KOPT-K1 (cell line): ENCODE measurements at regions not wholly inside any gene's neighbourhood (a gene's known extent, or its start where the extent isn't known, plus 50 kb on each side); places are given as distances from the start of the nearest gene placed in this dataset.
"Not testable (repeated sequence)": the region's sequence is repeated elsewhere in the genome, so short reads cannot be mapped to it uniquely, and the experiment has no call there.

Source experiments
- H3K27ac ChIP-seq: fragments of 200-600 bp; sonication (generic); 2 replicates; pipeline ENCODE4 v1.5.1; 2016; ENCODE audit warnings: antibody characterized with exemption, mild to moderate bottlenecking, low read depth, low read length; ENCODE audit not compliant: poor library complexity, severe bottlenecking
- H3K36me3 ChIP-seq: fragments of 200-600 bp; sonication (generic); 2 replicates; pipeline ENCODE4 v1.5.1; 2017; ENCODE audit warnings: antibody characterized with exemption, mild to moderate bottlenecking, low read length, moderate library complexity; ENCODE audit not compliant: insufficient read depth
- H3K9me3 ChIP-seq: fragments of 200-600 bp; sonication (generic); 2 replicates; pipeline ENCODE4 v1.5.1; 2017; ENCODE audit warnings: antibody characterized with exemption, low read length, mild to moderate bottlenecking; ENCODE audit not compliant: insufficient read depth, poor library complexity, severe bottlenecking

- H3K27ac ChIP-seq: no peak overlapping the region
- no peaks in the 10 kb centered on the region for H3K9me3 ChIP-seq
- no peaks in the 10 kb centered on the region for H3K36me3 ChIP-seq
These were observed 434.1 kb upstream of the MMS22L start for GRCh38 chr6:97717086-97717485.

- Histone ChIP-seq H3K27ac (no peak overlapping the region), H3K9me3 (no peaks in the 10 kb centered on the region), H3K36me3 (no peaks in the 10 kb centered on the region)
These were observed 443.4 kb upstream of the MMS22L start for GRCh38 chr6:97726378-97726777.

DNA sequence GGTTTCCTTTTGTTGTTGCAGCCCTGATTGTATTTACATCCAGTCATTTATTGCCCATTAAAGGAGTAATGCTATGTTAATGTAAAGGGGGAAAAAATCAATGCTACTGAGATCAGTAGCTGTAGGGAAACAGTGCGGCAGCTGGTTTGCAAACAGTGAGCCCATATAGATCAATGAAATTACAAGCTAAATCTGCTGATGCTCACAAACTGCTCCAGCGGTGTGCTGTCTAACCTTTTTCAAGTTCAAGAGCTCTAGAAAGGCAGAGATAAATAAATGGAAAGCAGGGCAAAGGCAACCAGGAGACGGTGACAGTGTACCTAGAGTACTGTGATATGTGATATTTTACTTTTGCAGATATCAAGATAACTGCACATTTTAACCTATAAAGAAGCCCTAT, 449.0 kb upstream of the MMS22L start:
- no peaks in the 10 kb centered on the region for H3K36me3 ChIP-seq
- H3K9me3 ChIP-seq: no peaks in the 10 kb centered on the region
- H3K27ac ChIP-seq: no peak overlapping the region

DNA sequence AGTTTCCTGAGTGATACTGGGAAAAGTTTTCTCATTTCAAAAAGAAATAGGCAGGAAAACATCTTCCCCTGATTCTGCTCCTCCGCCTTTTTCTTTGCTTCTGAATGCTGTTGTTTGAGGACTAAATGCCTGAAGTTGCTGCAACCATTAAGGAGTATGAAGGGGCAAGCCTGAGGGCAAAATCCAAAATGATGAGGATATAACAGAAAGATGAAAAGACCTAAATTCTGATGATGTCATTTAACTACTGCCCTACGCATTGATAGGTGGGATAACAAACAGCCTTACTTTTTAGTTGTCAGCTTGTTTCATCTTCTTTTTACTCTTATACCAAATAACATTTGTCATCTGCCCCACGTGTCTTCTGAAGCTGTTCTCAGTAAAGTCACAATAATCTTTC, 474.6 kb upstream of the MMS22L start:
- Histone ChIP-seq H3K27ac (no peak overlapping the region), H3K36me3 (no peaks in the 10 kb centered on the region), H3K9me3 (no peaks in the 10 kb centered on the region)

- H3K9me3 ChIP-seq: no peaks in the 10 kb centered on the region
- no peak overlapping the region for H3K27ac ChIP-seq
- H3K36me3 ChIP-seq: no peaks in the 10 kb centered on the region
These were observed 482.4 kb upstream of the MMS22L start for GRCh38 chr6:97765461-97765860.

GRCh38 chr6:97771372-97771771, 488.4 kb upstream of the MMS22L start:
- Histone ChIP-seq H3K27ac (no peak overlapping the region), H3K9me3 (no peaks in the 10 kb centered on the region)

GRCh38 chr6:97775012-97775411, 492.0 kb upstream of the MMS22L start:
- H3K27ac ChIP-seq: no peak overlapping the region
- H3K36me3 ChIP-seq: no peaks in the 10 kb centered on the region
- H3K9me3 ChIP-seq: no peaks in the 10 kb centered on the region

More at GRCh38 chr6:97771372-97771771, 488.4 kb upstream of the MMS22L start:
- no peaks in the 10 kb centered on the region for H3K36me3 ChIP-seq

- H3K9me3 ChIP-seq: no peaks in the 10 kb centered on the region
- H3K36me3 ChIP-seq: no peaks in the 10 kb centered on the region
- H3K27ac ChIP-seq: no peak overlapping the region
These were observed 495.4 kb upstream of the MMS22L start for GRCh38 chr6:97778290-97779038.

- not testable (repeated sequence) for H3K9me3 ChIP-seq, H3K27ac ChIP-seq
These were observed 496.2 kb upstream of the MMS22L start for GRCh38 chr6:97779039-97779766.

DNA sequence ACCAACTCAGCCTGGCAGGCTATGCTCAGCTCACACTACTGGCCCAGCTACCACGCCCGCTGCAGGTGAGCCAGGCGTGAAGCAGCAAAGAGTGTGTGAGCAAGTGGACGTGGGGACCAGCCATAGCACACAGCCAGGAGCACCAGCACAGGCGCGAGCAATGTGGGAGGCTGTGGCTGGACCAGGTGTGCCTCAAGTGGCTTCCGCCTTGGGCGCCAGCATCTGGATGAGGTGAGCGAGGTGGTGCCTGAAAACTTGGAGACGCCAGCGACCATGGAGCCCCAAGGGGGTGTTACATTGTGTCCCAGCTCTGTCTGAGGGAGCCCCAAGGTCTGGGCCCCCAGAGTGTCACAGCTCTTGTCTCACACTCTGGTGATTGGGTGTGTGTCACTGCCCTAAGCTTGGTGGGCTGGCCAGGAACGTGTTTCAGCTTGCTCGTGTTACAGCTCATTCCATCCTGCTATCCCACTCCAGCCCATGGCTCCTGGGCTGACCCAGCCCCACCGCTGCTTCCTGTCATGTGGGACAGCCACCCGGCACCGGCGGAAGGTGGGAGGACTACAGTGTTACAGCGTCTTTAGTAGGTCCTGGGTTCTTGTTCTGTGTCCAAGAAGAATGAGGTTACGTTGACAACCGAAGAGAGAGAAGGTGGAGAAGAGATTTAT, 508.0 kb upstream of the MMS22L start:
- Histone ChIP-seq H3K27ac (no peak overlapping the region), H3K36me3 (no peaks in the 10 kb centered on the region), H3K9me3 (no peaks in the 10 kb centered on the region)

More at GRCh38 chr6:97779039-97779766, 496.2 kb upstream of the MMS22L start:
- not testable (repeated sequence) for H3K36me3 ChIP-seq

DNA sequence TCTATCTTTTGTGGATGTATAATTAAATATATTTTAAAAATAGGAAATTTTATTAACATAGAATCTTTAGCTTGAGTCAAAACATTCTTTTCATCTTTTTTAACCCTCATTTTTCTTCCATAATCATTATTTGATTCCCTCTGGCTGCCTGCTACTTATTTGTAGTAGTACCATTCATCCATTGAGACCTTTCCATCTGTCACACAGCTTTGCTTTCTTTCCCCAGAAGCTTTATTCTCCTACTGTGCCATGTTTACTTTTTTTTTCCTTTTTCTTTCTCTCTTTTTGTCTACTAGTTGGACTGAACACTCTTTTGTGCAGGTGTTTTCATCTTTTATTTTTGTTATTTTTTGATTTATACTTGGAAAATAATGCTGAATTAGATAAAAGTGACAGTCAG, 522.6 kb upstream of the MMS22L start:
- H3K27ac ChIP-seq: no peak overlapping the region
- no peaks in the 10 kb centered on the region for H3K36me3 ChIP-seq
- no peaks in the 10 kb centered on the region for H3K9me3 ChIP-seq

- no peak overlapping the region for H3K27ac ChIP-seq
- H3K36me3 ChIP-seq: no peaks in the 10 kb centered on the region
These were observed 529.9 kb upstream of the MMS22L start for GRCh38 chr6:97812940-97813339.

GRCh38 chr6:97813889-97814567, 531.0 kb upstream of the MMS22L start:
- Histone ChIP-seq H3K36me3 (no peaks in the 10 kb centered on the region), H3K27ac (no peak overlapping the region), H3K9me3 (no peaks in the 10 kb centered on the region)

More at GRCh38 chr6:97812940-97813339, 529.9 kb upstream of the MMS22L start:
- H3K9me3 ChIP-seq: no peaks in the 10 kb centered on the region

DNA sequence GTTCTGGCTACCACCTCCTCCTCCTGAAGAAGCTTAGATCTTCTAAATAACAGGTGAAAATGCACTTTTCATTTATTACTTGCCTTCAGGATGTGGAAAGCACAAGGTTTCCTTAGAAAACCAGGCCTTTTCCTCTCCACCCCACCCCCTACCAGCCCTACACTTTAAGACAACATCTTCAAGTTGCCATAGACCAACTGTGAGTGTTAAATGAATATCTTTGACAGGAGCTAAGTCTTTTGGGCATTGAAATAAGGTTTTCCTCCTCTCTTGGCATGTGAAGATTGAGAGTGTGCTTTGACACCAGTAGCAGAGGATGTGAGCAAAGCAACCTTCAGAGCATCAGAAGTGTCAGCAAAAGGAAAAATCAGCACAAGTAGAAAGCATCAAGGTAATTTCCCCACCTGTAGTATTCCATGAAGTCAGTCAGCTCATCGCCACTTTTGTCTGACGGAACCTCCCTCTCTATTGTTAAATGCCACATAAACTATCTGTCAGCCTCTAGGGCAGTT, 532.3 kb upstream of the MMS22L start:
- no peaks in the 10 kb centered on the region for H3K9me3 ChIP-seq
- H3K27ac ChIP-seq: no peak overlapping the region
- H3K36me3 ChIP-seq: no peaks in the 10 kb centered on the region

DNA sequence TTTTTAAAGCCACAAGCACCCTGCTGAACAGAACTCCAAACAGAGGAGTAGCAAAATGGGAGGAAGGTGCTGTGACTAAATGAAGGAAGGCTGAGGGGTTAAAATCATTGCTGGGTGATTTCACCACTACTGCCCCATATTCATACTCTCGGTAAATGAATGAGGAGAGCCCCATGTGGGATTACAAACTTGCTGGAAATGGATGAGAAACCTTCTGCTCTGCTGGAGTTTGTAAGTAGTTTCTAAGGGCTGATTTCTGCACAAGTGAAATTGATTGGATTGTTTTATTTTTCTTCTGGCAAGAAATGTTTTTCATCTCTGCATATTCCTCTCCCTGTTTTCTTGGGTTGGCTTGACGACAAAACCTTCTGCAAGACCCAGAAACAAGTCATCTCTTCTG, 533.5 kb upstream of the MMS22L start:
- Histone ChIP-seq H3K9me3 (no peaks in the 10 kb centered on the region), H3K36me3 (no peaks in the 10 kb centered on the region)

More for the DNA sequence above, 533.5 kb upstream of the MMS22L start:
- H3K27ac ChIP-seq: no peak overlapping the region
